ENCODE measurements at regions not wholly inside any gene's neighbourhood (a gene's known extent, or its start where the extent isn't known, plus 50 kb on each side); places are given as distances from the start of the nearest gene placed in this dataset.

- TF ChIP-seq ZNF16 (tag by site-specific recombination; IDR thresholded peaks at IDR 0.05; ENCODE audit: low read depth), result no peak
- no peak for TF ChIP-seq PRDM10 (tag by site-specific recombination; IDR thresholded peaks at IDR 0.05)
- TF ChIP-seq PRDM6 (tag by site-specific recombination; IDR thresholded peaks at IDR 0.05), result no peak
- TF ChIP-seq ZNF175 (tag by site-specific recombination; IDR thresholded peaks at IDR 0.05), result no peak
- TF ChIP-seq SCRT1 (tag by site-specific recombination; IDR thresholded peaks at IDR 0.05; ENCODE audit: borderline replicate concordance), result no peak
- no peak for TF ChIP-seq SP2 (tag by site-specific recombination; IDR thresholded peaks at IDR 0.05)
- no peak for TF ChIP-seq ZNF292 (tag by site-specific recombination; IDR thresholded peaks at IDR 0.05; ENCODE audit: borderline replicate concordance, low read depth)
Measured at GRCh38 chr10:63717027-63717715, 196.0 kb downstream of the REEP3 start.
